Activated T-cell treated with anti-CD3 and anti-CD28 coated beads for 48 hours (primary cell): ENCODE measurements at regions not wholly inside any gene's neighbourhood (a gene's known extent, or its start where the extent isn't known, plus 50 kb on each side); places are given as distances from the start of the nearest gene placed in this dataset.

Experiments used
- DNase-seq: peaks from one replicate; pipeline ENCODE4 v3.0.0-alpha.2; 2020; ENCODE audit warnings: low read depth

GRCh38 chr6:14436592-14437132 is 319.1 kb downstream of the CD83 start:
- no peak for DNase-seq

GRCh38 chr6:14439419-14439818 is 321.8 kb downstream of the CD83 start:
- no peak for DNase-seq

GRCh38 chr6:14440215-14440910 is 322.8 kb downstream of the CD83 start:
- DNase-seq: no peak

DNA sequence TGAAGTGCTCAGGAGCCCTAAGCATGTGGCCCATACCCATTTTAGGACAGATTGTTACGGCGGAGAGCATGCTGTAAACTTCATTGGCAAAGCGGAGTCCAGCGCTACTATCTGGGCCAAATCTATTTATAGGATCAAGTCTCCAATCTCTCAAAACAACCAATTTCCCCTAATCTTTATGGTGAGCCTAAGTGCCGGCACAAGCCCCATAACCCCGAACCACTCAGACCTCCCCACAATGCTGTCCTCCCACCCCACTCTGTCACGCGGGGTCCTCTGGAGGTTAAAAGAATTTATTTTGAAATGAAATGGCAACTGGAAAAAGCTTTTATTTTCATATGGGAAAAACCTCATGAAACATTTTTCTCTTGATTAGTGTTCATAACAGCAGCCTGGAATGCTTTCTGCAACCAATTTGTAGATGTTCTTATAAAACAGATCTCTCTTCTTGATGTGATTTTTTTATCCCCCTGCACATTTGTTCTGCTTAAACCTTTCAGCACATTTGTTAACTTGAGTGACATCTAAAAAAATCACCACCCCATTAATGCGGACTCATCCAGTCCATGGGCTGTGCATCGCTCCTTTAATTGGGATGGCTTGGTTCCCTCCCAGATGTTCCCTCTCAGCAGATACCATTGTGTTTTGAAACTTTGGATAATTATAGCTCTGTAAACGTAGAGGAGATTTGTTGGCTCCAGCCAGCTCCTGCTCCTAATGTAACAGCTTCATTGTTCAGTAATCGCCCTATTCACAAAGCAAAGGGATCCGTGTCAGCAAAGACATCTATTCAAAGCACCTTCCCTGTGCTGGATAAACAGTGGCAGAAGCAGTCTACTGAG is 323.6 kb downstream of the CD83 start:
- DNase-seq: no peak

DNA sequence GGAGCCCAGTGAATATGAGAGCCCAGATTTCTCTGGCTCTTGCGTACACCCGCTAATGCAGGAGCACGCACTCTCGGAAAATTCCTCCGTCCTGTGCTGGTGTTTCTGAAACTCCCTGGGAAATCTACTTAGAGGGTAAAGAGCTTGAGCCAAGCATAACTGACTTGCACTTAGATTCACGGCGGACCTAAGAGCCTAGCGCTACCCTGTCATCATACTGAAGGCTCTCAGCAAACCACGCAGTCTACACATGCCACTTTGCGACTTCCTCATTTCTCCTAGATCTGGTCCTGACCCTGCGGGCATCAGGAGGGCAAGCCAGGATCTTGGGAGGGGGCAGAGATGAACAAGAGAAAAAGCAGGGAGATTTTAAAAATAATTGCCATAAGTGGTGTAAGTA is 324.7 kb downstream of the CD83 start:
- DNase-seq: no peak

- DNase-seq: no peak
These were observed 326.2 kb downstream of the CD83 start for GRCh38 chr6:14443629-14444268.

DNA sequence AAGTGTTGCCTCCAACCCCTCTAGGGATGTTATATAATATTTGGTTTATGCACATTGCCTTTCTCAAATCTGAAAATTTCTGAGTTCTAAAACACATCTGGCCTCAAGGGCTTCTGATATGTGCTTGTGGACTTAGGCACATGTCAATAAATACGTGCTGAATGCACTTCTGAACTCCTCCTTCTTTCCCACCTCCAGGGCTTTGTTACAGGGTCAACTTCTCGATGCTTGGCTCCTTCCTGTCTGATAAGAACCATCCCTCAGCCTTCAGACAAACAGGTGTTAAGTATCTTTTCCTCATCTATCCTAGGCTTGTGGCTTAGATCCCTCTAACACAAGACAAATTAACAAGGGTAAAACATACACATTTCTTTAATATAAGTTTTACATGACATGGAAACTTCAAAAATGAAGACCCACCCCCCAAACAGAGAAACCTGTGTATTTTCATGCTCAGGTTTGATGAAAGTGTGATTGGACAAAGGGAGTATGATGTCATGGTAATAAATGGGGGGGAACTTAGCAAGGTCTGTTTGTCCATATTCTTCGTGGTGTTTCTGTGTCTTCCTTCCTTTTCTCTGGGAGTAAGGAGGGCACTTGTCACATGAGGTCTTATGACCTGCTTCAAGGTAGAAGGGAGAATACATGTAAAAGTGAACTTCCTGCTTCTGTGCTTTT is 326.9 kb downstream of the CD83 start:
- no peak for DNase-seq

GRCh38 chr6:14447240-14447639 is 329.7 kb downstream of the CD83 start:
- no peak for DNase-seq

GRCh38 chr6:14448246-14448645 is 330.7 kb downstream of the CD83 start:
- DNase-seq: no peak

GRCh38 chr6:14450133-14450504 is 332.5 kb downstream of the CD83 start:
- DNase-seq: no peak

GRCh38 chr6:14450578-14450977 is 333.0 kb downstream of the CD83 start:
- DNase-seq: no peak

DNA sequence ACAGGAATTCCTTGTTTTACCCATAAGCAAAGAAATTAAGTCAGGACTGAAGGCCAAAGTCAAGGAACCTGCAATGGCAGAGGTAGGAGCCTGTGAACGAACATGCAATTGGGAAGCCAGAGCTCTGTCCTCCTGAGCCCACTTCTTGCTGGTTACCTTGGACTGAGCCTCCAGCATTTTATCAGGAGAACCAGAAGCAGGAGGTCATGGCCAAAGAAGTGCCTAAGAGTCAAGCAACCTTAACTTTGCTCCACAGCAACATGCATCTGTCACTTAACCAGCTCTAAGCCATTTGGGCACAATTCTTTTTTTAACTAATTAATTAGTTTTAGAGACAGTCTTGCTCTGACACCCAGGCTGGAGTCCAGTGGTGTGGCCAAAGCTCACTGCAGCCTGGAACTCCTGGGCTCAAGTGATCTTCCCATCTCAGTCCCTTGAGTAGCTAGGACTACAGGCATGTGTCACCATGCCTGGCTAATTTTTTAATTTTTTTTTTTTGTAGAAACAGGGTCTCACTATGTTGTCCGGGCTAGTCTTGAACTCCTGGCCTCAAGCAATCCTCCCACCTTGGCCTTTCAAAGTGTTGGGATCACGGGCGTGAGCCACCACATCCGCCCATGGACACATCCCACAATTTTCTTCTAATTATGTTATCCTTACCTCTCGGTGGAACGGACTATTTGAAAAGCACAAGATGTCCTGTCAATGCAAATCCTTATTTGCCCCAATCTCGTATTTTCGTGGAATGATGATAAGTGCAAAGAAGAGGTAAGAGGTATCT is 334.2 kb downstream of the CD83 start:
- DNase-seq: no peak

DNA sequence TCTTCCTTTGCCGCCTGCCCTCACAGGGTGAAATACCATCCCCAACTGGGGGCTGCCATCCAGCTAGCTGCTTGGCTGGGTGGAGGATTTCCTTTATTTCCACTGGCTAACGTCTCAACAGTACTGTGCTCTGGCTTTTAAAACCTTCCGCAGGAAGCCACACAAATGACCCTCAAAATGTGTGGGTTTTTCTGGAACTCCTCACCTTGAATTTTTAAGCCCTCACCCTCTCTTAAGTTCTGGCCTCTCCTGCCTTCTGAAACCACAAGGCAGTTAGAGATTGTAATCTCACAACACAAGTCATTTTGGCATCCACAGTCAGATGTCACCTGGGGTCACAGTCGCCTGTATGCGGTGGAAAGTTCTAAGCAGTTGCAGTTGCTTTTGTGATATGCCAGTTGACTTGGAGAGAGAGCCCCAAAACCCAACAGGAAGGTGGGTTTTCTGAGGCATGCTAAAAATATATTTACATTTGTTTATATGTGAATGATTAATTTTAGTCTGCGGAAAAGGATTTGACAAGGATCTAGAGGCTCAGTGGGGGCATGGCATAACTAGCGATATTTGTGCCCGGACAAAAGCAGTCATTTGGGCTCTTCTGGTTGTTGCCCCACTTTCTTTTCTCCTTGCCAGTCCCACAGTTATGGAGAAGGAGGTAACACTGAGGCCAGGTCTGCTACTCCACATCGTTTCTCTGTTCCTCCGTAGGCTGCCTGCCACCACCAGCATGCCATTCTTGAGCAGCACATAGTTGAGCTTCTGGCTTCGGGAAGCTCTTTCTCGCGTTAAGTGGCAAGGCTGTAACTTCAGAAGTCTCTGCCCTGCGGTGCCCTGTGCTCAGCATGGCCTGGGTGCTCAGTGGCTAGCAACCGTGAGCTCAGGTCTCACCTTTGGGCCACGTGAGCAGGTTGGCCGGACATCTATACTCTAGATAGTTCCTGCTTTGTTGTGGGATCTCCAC is 335.3 kb downstream of the CD83 start:
- peak; percentile 52 for DNase-seq

DNA sequence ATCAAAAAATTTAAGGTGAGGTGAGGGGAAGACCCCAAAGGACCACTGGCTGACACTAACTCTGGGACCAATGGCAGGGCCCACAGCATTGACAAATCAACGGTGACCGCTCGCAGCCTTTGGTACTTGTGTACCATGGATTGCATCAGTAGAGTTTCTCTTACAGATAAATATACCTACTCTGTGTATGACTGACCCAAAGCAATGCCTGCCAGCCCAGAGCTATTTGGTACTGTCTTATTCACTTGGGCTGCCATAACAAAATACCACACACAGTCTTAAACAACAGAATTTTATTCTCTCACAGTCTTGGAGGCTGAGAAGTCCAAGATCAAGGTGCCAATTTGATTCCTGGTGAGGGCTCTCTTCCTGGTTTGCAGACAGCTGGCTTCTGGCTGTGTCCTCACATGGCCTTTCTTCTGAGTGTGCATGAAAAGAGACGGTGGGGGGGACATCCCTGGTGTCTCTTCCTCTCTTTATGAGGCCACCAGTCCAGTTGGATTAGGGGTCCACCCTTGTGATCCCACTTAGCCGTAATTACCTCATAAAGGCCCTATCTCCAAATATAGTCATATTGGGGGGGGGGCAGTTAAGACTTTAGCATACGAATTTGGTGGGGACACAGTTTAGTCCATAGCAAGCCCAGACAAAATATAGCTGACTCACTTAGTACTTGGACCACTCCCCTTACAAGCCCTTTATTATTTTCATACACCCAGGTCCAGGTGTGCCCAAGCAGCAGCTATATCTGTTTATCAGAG is 336.3 kb downstream of the CD83 start:
- no peak for DNase-seq

GRCh38 chr6:14454473-14454775 is 336.9 kb downstream of the CD83 start:
- DNase-seq: peak; percentile 30

DNA sequence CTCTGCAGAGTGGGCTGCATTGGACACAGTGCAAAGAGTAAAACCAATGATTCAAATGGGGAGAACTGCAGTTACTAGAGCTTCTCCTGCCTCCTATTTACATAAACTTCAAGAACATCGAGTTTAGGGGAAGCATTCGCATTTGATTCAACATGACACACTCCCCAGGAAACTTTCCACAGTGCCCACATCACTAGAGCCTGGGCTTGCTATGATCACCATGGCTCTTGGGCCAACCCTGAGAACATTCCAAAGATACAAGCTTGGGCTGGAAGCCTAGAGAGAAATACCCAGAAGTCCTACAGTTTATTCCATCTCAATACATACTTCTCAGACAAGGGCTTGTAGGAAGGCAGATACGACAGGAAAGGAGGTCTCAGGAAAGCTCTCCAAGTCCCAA is 337.9 kb downstream of the CD83 start:
- no peak for DNase-seq

GRCh38 chr6:14455876-14456648 is 338.5 kb downstream of the CD83 start:
- DNase-seq: no peak

GRCh38 chr6:14456941-14457340 is 339.4 kb downstream of the CD83 start:
- DNase-seq: no peak
